GM12872 (cell line): ENCODE measurements at regions not wholly inside any gene's neighbourhood (a gene's known extent, or its start where the extent isn't known, plus 50 kb on each side); places are given as distances from the start of the nearest gene placed in this dataset.

Experiments used
- CTCF ChIP-seq: IDR thresholded peaks from 3 replicates; pipeline ENCODE4 v1.5.1; 2011; ENCODE audit warnings: low read depth, mild to moderate bottlenecking, low read length, moderate library complexity; ENCODE audit not compliant: insufficient read depth

- no peak for TF ChIP-seq CTCF
These were observed 629.7 kb downstream of the CCDC85A start for GRCh38 chr2:56813490-56813889.

GRCh38 chr2:56816666-56817065 is 632.9 kb downstream of the CCDC85A start:
- TF ChIP-seq CTCF: no peak

GRCh38 chr2:56831780-56832179 is 648.0 kb downstream of the CCDC85A start:
- TF ChIP-seq CTCF: no peak

- TF ChIP-seq CTCF: no peak
These were observed 650.9 kb downstream of the CCDC85A start for GRCh38 chr2:56834686-56835085.

GRCh38 chr2:56860991-56861390 is 677.2 kb downstream of the CCDC85A start:
- no peak for TF ChIP-seq CTCF

GRCh38 chr2:56871644-56872043 is 687.9 kb downstream of the CCDC85A start:
- no peak for TF ChIP-seq CTCF

- TF ChIP-seq CTCF: no peak
These were observed 690.9 kb downstream of the CCDC85A start for GRCh38 chr2:56874717-56875116.

- no peak for TF ChIP-seq CTCF
These were observed 705.9 kb downstream of the CCDC85A start for GRCh38 chr2:56889738-56890137.
